Daoy (cell line): ENCODE measurements at regions not wholly inside any gene's neighbourhood (a gene's known extent, or its start where the extent isn't known, plus 50 kb on each side); places are given as distances from the start of the nearest gene placed in this dataset.
"Not testable (repeated sequence)": the region's sequence is repeated elsewhere in the genome, so short reads cannot be mapped to it uniquely, and the experiment has no call there.

Experiments
- DNase-seq: peaks from one replicate; pipeline ENCODE4 v3.0.0-alpha.2; 2015; ENCODE audit warnings: low read depth

DNA sequence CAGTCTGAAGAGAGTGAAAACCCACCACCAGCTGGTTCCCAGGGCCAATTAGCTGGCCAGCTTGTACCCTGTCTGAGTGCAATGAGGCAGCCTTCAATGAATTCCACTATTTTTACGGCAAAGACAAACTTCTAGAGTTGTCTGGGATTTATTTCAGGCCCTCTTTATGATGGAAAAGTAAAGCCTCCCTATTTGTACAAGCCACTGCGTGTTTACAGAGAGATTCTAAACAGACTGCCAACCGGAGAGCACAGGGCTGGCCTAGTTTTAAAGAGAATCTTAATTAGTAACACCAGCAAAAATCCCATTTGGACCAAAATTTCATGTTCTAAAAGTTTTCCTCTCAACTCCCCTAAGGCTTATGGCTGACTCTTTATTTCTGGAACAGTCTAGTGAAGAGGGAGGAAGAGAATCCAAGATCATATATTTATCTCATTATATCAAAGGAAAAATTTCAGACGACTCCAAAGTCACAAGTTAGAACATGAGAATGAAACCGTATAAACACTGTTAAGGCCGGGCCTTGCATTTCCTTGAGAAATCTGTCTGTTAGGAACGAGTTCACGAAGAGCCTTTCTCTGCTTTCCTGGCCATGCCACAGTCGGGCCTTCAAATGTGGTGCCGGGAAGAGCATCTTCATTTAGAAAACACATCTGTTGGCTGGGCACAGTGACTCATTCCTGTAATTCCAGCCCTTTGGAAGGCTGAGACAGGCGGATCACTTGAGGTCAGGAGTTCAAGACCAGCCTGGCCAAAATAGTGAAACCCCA is 724.6 kb upstream of the NRP1 start:
- no peak for DNase-seq

DNA sequence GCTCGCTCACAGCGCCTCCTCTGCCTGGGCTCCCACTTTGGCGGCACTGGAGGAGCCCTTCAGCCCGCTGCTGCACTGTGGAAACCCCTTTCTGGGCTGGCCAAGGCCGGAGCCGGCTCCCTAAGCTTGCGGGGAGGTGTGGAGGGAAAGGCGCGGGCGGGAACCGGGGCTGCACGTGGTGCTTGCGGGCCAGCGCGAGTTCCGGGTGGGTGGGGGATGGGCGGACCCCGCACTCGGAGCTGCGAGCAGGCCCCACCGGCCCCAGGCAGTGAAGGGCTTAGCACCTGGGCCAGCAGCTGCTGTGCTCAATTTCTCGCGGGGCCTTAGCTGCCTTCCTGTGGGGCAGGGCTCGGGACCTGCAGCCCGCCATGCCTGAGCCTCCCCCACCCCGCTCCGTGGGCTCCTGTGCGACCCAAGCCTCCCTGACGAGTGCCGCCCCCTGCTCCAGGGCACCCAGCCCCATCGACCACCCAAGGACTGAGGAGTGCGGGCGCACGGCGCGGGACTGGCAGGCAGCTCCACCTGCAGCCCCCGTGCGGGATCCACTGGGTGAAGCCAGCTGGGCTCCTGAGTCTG is 721.0 kb upstream of the NRP1 start:
- not testable (repeated sequence) for DNase-seq

DNA sequence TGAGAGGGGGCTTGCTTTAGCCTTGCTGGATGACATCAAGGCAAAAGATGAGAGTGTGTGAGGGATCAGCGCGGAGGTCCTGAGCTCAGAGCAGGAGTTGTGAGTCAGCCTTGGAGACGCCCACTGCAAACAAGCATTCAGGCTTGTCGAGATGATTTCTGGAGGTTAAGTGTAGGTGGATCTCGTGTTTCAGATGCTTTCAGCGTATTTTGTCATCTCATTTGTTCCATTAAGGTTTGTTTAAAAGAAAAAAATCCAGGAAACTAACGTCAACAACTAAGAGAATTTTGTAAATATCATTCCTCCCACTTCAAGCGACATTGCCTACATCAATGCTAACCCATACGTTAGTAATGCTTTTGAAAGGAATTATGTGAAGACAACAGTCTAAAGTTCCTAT is 715.4 kb upstream of the NRP1 start:
- DNase-seq: peak; percentile 56

DNA sequence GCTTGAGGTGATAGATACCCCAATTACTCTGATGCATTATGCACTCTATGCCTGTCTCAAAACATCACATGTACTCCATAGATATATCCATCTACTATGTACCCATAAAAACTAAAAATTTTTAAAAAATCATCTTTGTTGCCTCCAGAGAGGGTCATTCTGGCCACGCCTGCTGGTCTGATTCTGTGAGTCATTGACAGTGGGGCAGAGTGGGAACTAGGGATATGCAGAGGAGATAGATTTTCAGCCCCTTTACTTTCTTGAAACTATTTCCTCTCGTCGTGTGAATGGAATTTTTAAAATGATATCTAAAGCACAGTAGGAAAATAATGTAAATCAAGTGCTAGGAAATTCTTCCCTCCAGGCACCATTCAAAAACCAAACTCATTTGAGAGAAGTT is 715.0 kb upstream of the NRP1 start:
- DNase-seq: no peak

DNA sequence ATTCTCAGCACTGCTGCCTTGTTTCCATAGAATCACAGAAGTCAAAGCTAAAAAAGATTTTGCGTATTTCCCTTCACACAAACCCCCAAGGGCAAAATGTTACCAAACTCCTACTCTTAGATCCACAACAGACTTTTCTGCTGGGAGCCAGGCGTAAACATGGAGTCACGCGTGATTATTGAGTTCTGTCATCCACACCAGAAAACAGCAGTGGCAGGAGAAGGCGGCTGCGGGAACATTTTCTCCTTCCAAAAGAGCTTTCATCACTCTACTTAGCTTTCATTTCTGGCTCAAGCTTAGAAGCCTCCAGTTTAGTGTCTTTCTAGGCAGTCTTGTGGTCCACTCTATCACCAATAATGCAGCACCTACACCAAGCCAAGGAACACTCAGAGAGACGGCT is 712.9 kb upstream of the NRP1 start:
- no peak for DNase-seq

DNA sequence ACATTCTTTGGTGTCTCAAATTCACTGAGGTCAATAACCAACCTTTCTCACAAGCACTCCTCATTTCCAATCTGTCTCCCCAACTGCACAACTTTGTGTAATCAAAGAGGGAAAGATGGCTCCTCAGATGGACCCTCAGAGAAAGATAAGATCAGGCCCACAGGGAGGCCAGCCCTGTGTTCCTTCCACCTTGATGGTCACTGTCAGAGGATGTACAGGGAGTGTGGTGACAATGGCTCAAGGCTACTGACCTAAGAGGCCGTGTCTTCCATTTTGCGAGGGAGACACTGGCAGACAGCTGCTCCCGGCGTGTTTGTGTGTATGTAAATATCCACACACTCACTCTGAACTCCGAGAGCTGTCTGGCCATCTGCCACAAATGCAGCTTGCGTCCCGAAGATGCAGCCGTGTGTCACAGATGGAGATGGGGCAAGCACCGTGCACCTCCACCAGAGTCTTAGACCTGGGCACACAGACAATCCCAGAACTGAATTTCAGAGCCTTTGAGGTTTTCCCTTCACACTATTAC is 712.1 kb upstream of the NRP1 start:
- DNase-seq: no peak

DNA sequence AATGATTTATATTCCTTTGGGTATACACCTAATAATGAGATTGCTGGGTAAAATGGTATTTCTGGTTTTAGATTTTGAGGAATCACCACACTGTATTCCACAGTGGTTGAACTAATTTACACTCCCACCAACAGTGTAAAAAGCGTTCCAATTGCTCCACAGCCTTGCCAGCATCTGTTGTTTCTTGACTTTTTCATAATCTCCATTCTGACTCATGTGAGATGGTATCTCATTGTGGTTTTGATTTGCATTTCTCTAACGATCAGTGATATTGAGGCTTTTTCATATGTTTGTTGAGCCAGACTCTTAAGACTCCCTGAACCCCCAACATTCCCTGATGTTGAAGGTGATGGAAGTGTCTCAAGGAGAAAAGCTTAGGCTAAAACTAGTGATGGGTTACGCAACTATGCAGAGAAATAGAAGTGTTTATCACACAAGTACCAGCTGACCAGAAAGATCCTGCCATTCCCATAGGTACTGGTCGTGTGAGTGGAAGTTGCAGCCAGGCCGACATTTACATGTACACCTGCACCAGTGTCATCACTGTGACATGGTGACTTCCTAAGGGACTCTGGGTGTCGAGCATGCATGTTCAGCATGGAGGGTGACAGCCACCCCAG is 711.2 kb upstream of the NRP1 start:
- DNase-seq: no peak

DNA sequence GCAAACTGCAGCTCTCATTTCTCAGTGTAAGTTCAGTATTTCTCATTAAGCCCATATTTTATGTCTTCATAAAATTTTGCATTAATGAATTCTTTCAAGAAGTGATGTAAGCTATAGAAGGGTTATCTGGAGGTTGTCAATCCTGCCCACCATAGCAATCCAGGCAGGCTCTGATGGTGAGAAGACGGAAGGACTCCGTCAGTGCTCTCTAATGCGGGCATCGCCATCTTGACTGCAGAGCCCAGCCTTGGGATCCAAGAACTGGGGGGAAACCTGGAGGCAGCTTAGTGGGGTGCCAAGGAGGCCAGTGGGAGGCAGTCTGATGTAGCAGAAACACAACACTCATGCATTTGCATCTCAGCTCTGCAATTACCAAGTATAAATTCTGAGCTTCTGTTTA is 707.4 kb upstream of the NRP1 start:
- DNase-seq: no peak

DNA sequence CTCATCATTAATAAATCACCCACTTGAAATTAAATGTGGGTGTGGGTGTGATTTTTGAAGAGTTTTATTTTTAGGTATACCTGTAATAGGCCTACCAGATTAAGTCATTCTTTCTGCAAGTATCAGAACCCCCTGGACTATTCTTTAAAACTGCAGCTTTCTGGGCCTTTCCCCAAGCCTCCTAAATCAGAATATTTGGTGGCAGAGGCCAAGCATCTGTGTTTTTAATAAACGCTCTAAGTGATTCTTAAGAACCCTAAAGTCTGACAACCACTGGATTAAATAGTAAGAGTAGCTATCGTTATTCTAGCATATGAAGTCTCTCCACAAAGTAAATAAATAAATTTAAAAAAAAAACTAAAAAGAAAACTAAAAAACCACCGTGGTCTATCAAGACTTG is 703.0 kb upstream of the NRP1 start:
- DNase-seq: no peak

DNA sequence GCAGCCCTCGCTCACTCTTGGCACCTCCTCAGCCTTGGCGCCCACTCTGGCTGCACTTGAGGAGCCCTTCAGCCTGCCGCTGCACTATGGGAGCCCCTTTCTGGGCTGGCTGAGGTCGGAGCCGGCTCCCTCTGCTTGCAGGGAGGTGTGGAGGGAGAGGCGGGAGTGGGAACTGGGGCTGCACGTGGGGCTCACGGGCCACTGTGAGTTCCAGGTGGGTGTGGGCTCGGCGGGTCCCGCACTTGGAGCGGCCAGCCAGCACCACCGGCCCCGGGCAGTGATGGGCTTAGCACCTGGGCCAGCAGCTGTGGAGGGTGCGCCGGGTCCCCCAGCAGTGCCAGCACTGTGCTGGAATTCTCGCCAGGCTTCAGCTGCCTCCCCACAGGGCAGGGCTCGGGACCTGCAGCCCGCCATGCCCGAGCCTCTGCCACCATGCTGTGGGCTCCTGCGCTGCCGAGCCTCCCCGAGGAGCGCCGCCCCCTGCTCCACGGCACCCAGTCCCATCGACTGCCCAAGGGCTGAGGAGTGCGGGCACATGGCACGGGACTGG is 700.8 kb upstream of the NRP1 start:
- not testable (repeated sequence) for DNase-seq

DNA sequence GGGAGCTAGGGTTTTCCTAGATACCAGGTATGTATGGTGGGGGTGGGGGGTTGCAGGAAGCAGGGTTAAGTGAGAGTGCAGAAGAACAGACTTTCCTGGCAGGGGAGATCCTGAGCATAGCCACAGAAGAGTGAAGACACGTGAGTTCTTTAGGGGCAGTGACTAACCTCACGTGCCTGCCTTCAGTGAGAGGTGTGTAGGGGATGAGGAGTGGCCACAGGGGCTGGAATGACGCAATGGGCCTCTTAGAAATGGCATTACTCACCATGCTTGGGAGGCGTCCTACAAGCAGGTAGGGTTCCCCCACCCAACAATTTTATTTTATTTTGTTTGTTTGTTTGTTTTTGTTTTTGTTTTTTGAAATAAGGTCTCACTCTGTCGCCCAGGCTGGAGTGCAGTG is 698.6 kb upstream of the NRP1 start:
- peak; percentile 13 for DNase-seq

DNA sequence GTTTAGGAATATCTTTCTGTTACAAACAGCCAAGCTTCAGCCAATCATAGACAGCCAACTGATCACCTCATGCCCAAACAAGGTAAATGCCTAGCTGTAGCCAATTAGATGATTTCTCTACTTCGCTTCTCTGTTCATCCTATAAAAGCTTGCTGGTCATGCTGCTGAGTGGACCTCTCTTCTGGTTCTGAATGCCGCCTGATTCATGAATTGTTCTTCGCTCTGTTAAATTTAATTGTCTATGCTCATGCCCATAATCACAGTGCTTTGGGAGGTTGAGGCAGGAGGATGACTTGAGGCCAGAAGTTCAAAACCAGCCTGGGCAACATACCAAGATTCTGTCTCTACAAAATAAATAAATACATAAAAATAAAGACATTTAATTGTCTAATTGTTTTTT is 698.1 kb upstream of the NRP1 start:
- no peak for DNase-seq

DNA sequence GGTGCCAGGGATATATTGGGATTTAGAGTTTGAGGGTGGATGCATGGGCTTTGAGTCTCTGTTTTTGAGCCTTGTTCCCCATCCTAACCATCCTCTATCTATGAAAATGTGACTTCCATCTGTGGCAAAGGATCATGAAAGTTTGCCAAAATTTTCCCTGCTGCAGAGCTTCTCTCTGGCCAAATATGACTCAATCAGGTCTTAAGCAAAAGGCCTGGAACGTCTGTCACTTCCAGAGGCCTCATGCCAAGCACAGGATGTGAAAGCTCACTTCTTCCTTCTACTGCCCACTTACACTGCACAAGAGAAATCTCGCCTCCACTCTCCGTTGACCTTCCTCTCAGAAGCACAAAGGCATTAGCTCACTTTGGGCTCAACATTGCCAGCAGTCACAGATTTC is 696.9 kb upstream of the NRP1 start:
- DNase-seq: peak; percentile 4

DNA sequence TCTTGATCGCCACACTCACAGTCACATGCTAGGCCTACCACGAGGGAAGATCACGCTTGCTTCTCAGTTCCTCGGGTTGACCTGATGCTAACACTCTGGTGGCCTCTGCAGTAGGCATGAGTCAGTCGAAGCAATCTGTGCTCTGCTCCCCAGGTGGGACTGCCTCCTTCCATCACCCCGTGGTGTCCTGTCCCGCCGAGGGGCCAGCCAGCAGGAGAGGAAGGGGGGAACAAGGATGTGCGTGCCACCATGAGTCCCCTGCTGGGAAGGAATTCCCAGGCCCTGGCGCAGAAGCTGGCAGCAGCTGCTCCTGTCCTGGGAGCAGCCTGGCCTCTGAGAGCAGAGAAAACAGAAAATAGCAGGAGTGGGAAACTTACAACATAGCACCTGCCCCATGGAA is 695.0 kb upstream of the NRP1 start:
- peak; percentile 3 for DNase-seq

DNA sequence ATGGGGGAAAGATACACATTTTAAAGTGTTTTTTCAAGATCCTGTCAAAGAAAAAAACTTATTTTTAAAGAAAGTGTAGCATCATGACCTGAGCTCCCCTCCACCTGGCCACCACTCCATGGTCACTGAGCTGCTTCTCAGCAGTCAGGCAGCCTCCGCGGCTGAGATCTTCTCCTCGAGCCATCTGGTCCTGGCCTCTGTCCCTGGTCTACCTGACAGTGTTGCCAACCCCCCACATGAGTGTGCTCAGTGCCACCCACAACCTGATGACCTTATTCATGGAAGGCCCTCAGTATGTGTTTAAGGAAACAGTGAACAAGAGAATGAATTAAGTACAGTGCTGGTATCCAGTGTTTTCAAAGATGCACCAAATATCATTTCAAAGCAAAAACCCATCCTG is 694.5 kb upstream of the NRP1 start:
- DNase-seq: no peak

DNA sequence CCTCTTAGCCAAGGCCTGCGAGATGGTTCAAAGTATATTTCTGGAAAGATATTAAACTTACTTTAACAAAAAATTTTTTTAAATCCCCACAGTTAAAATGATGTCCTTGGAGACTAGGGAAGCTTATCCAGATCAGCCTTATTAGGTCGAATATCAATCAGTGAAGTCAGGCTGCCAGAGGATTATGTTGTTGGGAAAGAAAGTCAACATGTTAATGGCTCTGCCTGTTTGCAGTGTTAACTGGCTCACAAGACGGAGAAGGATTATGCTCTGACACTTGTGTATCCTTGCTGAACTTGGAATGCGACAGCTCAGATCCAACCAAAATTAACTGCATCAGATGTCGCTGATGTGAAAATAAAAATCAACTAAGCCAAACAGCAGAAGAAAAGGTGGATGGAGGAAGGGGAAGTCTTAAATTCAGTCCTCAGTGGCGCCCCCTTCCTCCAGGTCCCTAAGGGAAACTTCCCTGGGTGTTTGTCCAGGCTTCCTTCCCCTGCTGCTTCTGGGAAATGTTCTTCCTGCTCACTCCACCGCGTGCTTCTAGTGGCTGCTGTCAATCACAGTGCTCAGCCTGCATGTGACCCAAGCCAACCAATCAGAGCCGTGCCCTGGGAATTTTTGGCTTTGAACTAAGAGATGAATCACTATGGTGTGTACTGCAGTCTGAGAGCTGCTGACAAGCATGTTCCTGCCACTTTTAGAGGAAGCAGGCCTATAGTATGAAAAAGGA is 690.4 kb upstream of the NRP1 start:
- peak; percentile 14 for DNase-seq

DNA sequence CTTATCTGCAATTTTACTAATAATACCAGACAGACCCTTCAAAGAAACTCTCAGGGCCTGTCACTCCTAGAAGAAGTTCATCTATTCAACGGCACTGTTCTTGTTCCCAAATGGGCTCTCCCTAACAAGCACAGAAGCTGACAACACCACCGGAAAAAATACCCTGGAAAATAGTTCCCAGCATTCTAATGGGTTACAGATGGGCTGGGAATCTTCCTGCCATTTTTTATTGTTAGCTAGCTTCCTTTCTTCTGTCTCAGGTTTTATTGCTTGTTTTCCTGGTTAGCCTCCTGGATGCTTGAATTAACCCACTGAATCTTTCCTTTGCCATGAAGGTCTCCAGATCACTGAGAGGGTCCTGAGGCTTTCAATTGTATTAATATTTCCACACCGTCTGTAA is 689.8 kb upstream of the NRP1 start:
- no peak for DNase-seq

DNA sequence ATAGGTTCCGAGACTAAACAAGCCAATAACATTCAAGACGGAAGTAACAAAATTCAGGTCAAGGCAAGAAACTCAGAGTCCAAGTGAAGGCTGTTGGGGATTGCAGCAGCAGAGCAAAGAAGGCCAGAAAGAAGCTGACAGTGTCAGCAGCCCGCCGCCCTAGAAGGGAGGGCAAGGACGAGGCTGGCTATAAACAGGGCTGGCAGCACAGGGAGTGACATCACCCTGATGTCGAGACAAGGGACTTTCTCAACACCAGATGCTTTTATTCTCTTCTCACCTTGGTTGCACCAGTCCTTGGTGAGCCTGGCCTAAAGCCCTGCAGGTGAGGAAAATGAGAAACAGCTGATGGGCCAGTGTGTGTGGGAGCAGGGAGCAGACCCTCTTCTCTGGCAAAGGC is 687.7 kb upstream of the NRP1 start:
- no peak for DNase-seq

DNA sequence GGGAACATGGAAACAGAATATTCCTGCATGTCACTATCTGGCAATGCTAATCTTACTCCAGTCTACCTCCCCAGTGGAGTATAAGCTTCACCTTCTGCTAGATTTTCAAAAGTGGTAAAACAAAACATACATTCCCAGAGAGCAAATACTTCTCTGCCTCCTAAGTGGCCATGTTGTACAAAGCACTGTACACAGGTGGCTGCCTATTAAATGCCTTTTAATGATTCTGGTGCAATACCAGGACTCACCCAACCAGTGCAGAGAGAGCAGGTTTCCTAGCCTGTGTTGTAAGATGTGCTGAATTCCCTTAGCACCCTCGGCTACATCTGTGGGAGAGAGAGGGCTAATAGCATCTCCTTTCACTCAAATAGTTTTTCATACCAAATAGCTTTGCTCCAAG is 684.3 kb upstream of the NRP1 start:
- no peak for DNase-seq

DNA sequence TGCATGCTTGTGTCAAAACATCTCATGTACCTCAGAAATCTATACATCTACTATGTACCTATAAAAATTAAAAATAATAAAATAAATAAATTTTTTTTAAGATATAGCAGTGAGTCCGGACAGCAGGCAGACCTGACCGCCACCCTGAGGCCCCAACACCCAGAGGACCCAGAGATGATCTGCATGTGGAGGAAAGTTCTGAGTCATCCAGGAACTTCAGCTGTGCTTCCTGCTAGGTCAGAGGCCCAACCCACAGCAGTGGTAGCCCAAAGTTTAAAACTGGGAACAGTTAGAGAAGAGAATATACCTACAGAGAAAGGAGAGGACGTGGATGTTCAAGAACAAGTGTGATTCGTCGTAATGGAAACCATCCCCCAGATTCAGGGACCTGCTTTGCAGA is 683.7 kb upstream of the NRP1 start:
- DNase-seq: peak; percentile 20

DNA sequence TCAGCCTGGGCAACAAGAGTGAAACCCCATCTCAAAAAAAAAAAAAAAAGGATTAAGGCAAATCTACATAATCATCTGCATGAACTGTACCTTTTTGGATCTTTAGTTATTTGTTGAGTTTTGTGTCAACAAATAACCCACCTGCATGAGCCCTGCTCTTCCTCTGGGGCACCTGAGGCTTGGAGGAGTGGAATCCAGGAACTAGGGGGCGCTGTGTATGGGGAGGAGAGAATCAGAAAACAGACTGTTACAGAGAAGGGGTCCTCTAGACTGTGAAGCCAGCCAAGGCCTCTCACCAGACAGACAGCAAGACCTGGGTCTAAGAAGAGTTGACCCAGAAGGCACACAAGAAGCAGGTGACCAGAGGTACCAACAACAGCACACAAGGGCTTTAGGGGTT is 682.8 kb upstream of the NRP1 start:
- no peak for DNase-seq

DNA sequence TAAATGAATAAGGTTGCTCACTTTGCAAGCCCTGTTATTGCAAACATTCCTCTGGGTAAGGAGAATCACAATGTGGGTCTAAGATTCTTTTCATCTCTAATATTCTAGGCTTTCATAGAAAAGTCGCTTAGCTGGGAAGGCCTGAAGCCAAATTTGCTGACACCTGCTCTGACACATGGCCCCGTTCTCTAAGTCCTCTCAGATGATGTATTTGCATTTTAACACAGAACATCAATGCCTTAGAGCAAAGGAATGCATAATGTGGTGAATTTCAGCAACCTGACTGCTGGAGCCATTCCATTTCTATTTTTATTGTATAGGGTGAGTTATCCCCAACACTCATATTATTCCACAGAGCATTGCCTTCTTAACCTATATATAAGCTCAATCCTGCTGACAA is 682.1 kb upstream of the NRP1 start:
- no peak for DNase-seq
